ENCODE measurements at regions not wholly inside any gene's neighbourhood (a gene's known extent, or its start where the extent isn't known, plus 50 kb on each side); places are given as distances from the start of the nearest gene placed in this dataset.

DNA sequence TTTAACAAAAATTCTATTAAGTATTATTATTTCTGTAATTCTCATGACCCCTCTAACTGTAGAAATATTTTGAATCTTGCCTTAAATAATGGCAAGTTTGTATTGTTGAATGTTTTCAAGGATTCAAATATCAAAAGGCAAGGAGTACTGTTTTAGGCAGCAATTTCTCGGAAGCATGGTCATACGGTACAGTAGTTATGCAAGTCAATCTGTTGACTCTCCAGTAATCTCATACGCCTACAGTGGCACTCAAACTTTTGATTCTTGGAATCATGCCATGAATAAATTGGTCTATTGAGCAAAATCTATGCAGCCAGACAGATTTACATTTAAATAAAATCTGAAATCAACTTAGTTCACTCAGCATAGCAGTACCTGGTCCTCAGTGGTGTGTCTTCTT is 139.6 kb upstream of the FAM47C start:
- no peak for TF ChIP-seq CTCF (IDR thresholded peaks at IDR 0.05)
- TF ChIP-seq EP300 (IDR thresholded peaks at IDR 0.05), result no peak
